ENCODE measurements at regions not wholly inside any gene's neighbourhood (a gene's known extent, or its start where the extent isn't known, plus 50 kb on each side); places are given as distances from the start of the nearest gene placed in this dataset.

DNA sequence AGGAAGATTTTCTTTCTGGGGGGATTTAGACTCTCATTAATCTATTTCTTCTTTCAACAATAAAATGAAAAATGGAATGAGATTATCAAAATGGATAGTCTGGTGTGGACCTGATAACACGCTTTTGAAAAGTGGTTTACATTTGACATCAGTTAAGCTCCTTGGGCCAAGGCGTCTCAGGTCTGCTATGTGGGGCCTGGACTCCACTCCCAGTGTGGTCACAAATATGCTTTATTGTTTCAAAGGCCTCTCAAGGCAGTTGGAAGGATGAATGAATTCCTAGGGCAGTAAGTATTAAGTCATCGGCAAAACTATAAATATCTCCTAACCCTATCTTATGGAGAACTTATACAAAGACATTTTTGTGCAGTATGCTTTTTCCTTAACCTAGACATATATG lies 74.5 kb downstream of the ETAA1 start (continued):
- TF ChIP-seq, protein P1, sequence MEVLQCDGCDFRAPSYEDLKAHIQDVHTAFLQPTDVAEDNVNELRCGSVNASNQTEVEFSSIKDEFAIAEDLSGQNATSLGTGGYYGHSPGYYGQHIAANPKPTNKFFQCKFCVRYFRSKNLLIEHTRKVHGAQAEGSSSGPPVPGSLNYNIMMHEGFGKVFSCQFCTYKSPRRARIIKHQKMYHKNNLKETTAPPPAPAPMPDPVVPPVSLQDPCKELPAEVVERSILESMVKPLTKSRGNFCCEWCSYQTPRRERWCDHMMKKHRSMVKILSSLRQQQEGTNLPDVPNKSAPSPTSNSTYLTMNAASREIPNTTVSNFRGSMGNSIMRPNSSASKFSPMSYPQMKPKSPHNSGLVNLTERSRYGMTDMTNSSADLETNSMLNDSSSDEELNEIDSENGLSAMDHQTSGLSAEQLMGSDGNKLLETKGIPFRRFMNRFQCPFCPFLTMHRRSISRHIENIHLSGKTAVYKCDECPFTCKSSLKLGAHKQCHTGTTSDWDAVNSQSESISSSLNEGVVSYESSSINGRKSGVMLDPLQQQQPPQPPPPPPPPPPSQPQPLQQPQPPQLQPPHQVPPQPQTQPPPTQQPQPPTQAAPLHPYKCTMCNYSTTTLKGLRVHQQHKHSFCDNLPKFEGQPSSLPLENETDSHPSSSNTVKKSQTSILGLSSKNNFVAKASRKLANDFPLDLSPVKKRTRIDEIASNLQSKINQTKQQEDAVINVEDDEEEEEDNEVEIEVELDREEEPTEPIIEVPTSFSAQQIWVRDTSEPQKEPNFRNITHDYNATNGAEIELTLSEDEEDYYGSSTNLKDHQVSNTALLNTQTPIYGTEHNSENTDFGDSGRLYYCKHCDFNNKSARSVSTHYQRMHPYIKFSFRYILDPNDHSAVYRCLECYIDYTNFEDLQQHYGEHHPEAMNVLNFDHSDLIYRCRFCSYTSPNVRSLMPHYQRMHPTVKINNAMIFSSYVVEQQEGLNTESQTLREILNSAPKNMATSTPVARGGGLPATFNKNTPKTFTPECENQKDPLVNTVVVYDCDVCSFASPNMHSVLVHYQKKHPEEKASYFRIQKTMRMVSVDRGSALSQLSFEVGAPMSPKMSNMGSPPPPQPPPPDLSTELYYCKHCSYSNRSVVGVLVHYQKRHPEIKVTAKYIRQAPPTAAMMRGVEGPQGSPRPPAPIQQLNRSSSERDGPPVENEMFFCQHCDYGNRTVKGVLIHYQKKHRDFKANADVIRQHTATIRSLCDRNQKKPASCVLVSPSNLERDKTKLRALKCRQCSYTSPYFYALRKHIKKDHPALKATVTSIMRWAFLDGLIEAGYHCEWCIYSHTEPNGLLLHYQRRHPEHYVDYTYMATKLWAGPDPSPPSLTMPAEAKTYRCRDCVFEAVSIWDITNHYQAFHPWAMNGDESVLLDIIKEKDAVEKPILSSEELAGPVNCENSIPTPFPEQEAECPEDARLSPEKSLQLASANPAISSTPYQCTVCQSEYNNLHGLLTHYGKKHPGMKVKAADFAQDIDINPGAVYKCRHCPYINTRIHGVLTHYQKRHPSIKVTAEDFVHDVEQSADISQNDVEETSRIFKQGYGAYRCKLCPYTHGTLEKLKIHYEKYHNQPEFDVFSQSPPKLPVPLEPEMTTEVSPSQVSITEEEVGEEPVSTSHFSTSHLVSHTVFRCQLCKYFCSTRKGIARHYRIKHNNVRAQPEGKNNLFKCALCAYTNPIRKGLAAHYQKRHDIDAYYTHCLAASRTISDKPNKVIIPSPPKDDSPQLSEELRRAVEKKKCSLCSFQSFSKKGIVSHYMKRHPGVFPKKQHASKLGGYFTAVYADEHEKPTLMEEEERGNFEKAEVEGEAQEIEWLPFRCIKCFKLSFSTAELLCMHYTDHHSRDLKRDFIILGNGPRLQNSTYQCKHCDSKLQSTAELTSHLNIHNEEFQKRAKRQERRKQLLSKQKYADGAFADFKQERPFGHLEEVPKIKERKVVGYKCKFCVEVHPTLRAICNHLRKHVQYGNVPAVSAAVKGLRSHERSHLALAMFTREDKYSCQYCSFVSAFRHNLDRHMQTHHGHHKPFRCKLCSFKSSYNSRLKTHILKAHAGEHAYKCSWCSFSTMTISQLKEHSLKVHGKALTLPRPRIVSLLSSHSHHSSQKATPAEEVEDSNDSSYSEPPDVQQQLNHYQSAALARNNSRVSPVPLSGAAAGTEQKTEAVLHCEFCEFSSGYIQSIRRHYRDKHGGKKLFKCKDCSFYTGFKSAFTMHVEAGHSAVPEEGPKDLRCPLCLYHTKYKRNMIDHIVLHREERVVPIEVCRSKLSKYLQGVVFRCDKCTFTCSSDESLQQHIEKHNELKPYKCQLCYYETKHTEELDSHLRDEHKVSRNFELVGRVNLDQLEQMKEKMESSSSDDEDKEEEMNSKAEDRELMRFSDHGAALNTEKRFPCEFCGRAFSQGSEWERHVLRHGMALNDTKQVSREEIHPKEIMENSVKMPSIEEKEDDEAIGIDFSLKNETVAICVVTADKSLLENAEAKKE (CRISPR knock-in tag; IDR thresholded peaks at IDR 0.05): no peak

DNA sequence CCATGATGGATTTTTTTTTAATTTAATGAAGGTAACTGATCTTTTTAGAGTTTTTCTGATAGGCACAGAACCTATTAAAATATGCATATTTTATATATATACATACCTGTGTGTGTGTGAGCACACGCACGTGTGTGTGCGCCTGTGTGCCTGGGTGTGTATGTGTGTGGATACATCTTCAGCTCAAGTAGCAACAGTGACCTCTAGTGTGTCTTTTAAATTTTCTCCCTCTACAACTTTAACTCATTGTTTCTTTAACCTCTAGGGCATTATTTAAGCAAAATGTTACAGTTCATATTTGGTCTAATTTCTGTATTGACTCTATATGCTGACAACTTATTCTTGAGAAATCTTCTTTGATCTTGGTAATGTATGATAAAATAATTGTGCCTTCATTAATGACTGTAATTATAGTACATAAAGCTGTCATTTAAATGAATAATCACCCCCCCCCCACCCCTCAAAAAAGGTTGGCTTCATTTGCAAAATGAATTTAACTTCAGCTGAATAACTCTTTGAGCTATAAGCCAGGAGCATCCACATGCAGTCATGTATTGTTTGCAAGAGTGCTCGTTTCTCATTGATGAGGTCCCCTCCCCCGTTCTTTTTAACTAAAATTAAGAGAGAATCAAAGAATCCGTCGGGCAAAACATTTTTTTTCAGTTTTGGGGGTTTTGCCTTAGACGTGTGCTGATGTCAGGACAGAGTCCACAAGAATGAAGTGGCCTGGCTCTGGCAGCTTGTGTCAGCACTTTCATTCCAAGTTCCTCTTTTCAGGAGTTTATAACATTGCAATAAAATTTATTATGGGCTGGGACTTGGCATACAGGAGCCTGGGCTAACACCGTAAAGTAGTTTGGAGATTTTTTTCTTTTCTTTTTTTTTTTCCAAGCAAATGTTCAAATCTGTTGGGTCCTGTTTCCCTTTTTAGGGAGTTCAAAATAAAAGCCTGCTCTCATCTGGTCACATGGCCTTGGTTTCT lies 80.0 kb downstream of the ETAA1 start:
- Histone ChIP-seq H3K36me3 (ENCODE audit: insufficient read depth) (no peaks in the 10 kb centered on the region), H3K79me2 (replicated peaks; ENCODE audit: insufficient read depth) (no peaks in the 10 kb centered on the region), H3K27ac (ENCODE audit: low read depth) (peak overlapping the region; percentile 4; the same call in 1 of the 2 replicates), H3K9me2 (ENCODE audit: insufficient read depth) (peaks cover 9% of the 10 kb centered on the region; the same call in 1 of the 2 replicates), H3K4me3 (no peak overlapping the region), H4K20me1 (replicated peaks; ENCODE audit: insufficient read depth) (no peaks in the 10 kb centered on the region), H3K4me2 (peak overlapping the region; percentile 22; the same call in 1 of the 2 replicates), H2AFZ (peak overlapping the region; percentile 74; the same call in 1 of the 2 replicates), H3K27me3 (ENCODE audit: insufficient read depth) (no peaks in the 10 kb centered on the region), H3F3A (replicated peaks; ENCODE audit: low read depth) (no peaks in the 10 kb centered on the region), H3K4me1 (ENCODE audit: insufficient read depth) (peaks cover 20% of the 10 kb centered on the region)
- no peak overlapping the region for H3K27ac Mint-ChIP-seq
- no peaks in the 10 kb centered on the region; the same call in 2 of the 3 replicates for H3K36me3 Mint-ChIP-seq (ENCODE audit: low read depth)
- TF ChIP-seq POLR2AphosphoS5 (IDR thresholded peaks at IDR 0.05; ENCODE audit: low read depth): no peak
- TF ChIP-seq, protein P2, sequence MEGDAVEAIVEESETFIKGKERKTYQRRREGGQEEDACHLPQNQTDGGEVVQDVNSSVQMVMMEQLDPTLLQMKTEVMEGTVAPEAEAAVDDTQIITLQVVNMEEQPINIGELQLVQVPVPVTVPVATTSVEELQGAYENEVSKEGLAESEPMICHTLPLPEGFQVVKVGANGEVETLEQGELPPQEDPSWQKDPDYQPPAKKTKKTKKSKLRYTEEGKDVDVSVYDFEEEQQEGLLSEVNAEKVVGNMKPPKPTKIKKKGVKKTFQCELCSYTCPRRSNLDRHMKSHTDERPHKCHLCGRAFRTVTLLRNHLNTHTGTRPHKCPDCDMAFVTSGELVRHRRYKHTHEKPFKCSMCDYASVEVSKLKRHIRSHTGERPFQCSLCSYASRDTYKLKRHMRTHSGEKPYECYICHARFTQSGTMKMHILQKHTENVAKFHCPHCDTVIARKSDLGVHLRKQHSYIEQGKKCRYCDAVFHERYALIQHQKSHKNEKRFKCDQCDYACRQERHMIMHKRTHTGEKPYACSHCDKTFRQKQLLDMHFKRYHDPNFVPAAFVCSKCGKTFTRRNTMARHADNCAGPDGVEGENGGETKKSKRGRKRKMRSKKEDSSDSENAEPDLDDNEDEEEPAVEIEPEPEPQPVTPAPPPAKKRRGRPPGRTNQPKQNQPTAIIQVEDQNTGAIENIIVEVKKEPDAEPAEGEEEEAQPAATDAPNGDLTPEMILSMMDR (conservative IDR thresholded peaks at IDR 0.05; ENCODE audit: low read depth in 2 of 2): peak; percentile 71 to 73
- DNase-seq (ENCODE audit: low spot score) (peak; percentile 60), ATAC-seq (peak; percentile 70)
- H3K4me3 Mint-ChIP-seq: no peak overlapping the region
- peaks cover 25% of the 10 kb centered on the region for H3K4me1 Mint-ChIP-seq
- H3K27me3 Mint-ChIP-seq (ENCODE audit: insufficient read depth, low read depth, poor library complexity): peaks cover 4% of the 10 kb centered on the region
- H3K9me3 Mint-ChIP-seq: peaks cover 5% of the 10 kb centered on the region; the same call in 2 of the 3 replicates
